Hematopoietic multipotent progenitor cell treated with erythropoietin and hydrocortisone succinate and interleukin-3 and kit ligand, for 8 days (in vitro differentiated cells): ENCODE measurements at regions not wholly inside any gene's neighbourhood (a gene's known extent, or its start where the extent isn't known, plus 50 kb on each side); places are given as distances from the start of the nearest gene placed in this dataset.

Experiments
- DNase-seq: peaks from one replicate; pipeline ENCODE4 v3.0.0-alpha.2; 2015

- DNase-seq = no peak
Measured at GRCh38 chr21:25422610-25423608, 184.4 kb downstream of the MRPL39 start.

- peak; percentile 51 for DNase-seq
Measured at GRCh38 chr21:25421321-25422028, 185.8 kb downstream of the MRPL39 start.

GRCh38 chr21:25420831-25421230, 186.4 kb downstream of the MRPL39 start:
- DNase-seq = no peak

GRCh38 chr21:25416669-25417068, 190.6 kb downstream of the MRPL39 start:
- no peak for DNase-seq

- DNase-seq = no peak
Measured at GRCh38 chr21:25412100-25412499, 195.2 kb downstream of the MRPL39 start.

- DNase-seq = peak; percentile 21
Measured at GRCh38 chr21:25409978-25410377, 197.3 kb downstream of the MRPL39 start.

GRCh38 chr21:25408666-25409065, 198.6 kb downstream of the MRPL39 start:
- DNase-seq = no peak

- DNase-seq = no peak
Measured at GRCh38 chr21:25406887-25407579, 200.2 kb downstream of the MRPL39 start.

GRCh38 chr21:25405984-25406383, 201.3 kb downstream of the MRPL39 start:
- DNase-seq = no peak

GRCh38 chr21:25402134-25402961, 204.9 kb downstream of the MRPL39 start:
- DNase-seq = peak; percentile 4

- DNase-seq = no peak
Measured at GRCh38 chr21:25400427-25400826, 206.9 kb downstream of the MRPL39 start.

GRCh38 chr21:25398630-25399029, 208.7 kb downstream of the MRPL39 start:
- no peak for DNase-seq

GRCh38 chr21:25396135-25396711, 211.1 kb downstream of the MRPL39 start:
- no peak for DNase-seq

- DNase-seq = no peak
Measured at GRCh38 chr21:25391777-25392176, 215.5 kb downstream of the MRPL39 start.

GRCh38 chr21:25390701-25391100, 216.6 kb downstream of the MRPL39 start:
- no peak for DNase-seq

- DNase-seq = no peak
Measured at GRCh38 chr21:25387665-25388064, 219.6 kb downstream of the MRPL39 start.

GRCh38 chr21:25385911-25386474, 221.3 kb downstream of the MRPL39 start:
- DNase-seq = peak; percentile 70

- DNase-seq = no peak
Measured at GRCh38 chr21:25385341-25385740, 221.9 kb downstream of the MRPL39 start.

GRCh38 chr21:25384782-25385181, 222.5 kb downstream of the MRPL39 start:
- no peak for DNase-seq

GRCh38 chr21:25383545-25383944, 223.7 kb downstream of the MRPL39 start:
- DNase-seq = no peak

GRCh38 chr21:25381936-25382452, 225.3 kb downstream of the MRPL39 start:
- no peak for DNase-seq
